GM18868 (cell line): ENCODE measurements at regions not wholly inside any gene's neighbourhood (a gene's known extent, or its start where the extent isn't known, plus 50 kb on each side); places are given as distances from the start of the nearest gene placed in this dataset.

ENCODE experiments used
- ATAC-seq: cut with Tn5 transposase; IDR thresholded peaks from one replicate; pipeline ENCODE4 v1.9.1; 2021; ENCODE audit warnings: mild to moderate bottlenecking, moderate library complexity; ENCODE audit not compliant: unreplicated experiment

DNA sequence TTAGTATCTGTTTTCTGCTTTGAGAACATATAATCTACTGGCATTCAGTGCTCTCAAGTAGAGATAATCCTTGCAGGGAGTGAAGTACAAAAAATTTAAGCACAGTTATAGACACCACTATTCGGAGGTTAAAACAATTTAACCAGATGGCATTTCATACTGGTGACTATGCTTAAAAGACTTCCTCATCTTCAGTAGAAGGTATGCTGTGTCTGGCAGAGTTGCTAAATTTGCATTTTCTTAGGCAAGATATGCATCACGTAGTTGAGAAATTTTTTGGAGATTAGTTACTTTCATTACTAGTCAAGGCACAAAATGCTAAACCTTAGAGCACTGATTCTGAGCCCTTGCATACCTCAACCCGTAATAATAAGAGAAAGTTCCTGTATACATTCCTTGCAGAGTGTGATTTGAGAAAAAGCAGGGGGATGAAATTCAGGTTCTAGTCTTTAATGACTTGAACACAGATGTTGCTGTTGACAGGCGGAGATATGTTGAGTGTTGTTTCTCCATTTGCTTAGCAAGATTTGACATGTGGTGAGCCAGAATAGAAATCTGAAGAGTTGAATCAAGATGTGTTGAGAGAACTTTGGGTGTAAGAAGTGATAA, 70.8 kb upstream of the STARD4 start:
- ATAC-seq, result no peak

DNA sequence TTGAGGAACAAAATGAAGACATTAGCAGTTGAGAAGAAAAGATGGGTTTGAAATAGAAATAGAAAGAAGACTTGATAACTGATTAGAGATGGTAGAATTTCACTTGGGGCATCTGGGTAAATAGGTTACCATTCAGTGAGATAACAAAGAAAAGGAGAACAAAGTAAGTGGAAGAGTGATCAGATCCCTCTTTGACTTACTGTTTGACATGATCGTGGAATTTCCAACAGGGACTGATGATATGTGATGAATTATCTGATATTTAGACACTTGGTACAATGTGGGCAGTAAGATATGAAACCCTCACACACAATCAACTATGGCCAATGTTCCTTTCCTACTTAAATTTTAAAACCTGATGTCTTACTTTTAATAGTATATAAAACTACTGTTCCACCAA, 70.1 kb upstream of the STARD4 start:
- ATAC-seq, result no peak

DNA sequence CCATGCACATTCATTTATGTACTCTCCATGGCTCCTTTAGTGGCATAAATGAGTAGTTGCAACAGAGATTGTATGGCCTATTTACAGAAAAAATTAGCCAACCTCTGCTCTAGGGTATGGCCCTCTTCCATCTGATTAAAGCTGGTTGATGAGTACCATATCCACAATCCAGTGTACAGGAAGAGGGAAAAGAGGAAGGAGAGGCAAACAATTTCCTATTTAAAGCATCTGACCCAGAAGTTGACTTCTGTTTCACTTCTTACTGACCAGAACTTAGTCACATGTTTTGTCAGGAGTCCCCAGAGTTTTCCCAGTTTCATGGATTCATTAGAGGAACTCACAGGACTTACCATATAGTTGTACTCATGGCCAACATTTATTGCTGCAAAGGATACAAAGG, 68.6 kb upstream of the STARD4 start:
- ATAC-seq, result no peak

DNA sequence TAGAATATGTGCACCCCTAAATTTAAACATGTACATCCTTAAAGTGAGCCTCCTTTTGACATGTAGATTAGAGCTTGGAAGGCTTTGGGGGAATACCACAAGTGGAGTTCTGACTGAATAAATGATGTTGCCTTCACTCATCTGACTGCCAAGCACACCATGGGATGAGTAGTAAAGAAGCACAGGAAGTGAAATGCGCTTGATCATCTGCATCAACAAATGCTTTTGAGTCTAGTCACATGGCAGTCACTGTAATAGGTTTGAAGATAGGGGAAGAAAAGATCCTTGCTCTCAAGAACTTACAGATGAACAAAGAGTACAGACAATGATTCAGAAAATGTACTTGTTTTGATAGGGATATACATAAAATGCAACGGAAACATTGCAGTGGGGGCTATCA, 62.0 kb upstream of the STARD4 start:
- ATAC-seq, result no peak

DNA sequence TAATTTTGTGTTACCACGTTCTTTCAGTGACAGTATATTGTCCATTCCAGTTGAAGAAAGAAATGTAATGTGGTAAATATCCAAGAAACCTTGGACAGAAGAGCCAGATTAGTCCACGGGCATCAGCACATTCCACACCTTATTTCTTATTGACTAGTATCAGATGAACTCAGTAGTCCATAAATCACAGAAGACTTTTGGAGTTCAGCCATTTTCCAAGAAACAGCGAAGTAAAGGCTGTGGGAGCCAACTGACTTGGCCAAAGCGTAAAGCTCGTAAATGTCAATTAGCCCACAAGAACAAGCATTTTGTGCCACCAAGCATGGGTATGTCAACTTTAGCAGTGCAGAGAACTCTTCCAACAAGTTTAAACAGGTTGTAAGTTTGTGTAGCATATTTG, 60.2 kb upstream of the STARD4 start:
- ATAC-seq, result no peak

DNA sequence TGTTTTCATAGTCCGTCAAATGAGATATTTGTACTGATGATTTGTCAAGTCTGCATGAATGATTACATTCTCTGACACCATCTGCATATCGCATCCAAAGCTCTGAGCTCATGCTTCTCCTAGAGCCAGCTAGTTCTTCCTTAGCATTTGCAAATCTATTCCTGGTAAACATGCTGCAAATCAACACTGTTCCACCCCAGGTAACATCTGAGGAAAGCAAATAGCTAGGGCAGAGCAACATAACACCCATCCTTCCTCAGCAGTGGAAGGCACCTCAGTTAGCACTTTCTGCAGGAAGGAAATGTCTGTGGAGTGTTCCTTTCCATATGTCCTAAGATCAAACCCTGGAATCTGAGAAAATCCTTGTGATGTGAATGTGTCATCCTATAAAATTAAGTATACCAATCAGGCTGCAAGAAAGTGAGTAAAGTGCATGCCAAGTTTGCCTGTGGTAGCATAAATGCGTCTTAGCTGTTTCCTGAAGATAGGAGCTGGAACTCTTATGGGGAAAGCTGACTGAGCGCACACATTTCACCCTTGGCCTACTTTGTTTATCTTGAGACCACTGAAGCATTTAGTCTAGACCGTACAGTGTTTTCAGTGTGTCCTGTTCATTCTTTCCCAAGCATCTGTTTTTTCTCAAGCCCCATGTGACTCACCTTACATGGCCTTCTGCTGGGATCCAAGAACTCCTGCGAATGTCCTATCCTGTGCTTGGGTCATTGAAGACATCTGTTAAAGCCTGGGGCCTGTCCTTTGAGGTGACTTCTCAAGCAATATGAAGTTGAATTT, 50.9 kb upstream of the STARD4 start:
- no peak for ATAC-seq

DNA sequence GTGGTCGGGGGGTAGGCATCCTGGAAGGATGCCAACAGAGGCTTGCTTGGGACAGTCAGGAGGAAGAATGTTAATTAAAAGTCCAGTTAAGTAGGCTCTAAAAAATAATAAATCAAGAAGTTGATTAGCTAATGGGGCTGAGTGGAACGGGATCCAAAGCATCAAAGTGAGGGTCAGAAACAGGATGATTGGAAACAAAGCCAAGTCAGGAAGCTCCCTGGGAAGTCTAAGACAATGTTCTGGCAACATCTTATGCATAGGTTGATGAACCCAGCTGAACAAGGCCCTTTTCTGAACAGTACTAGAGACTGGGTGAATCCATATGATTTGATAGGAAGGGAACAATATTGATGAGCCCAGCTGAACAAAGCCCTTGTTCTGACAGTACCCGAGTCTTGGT, 50.2 kb upstream of the STARD4 start:
- ATAC-seq, result no peak
